ENCODE measurements at regions not wholly inside any gene's neighbourhood (a gene's known extent, or its start where the extent isn't known, plus 50 kb on each side); places are given as distances from the start of the nearest gene placed in this dataset.

- H3K4me3 ChIP-seq (replicated peaks; ENCODE audit: low read depth, low read length): no peak overlapping the region
- no peak for TF ChIP-seq CTCF (IDR thresholded peaks at IDR 0.05; ENCODE audit: low read depth, low read length, missing control alignments)
- no peak for DNase-seq (ENCODE audit: extremely low read depth, low read depth)
Observed at GRCh38 chr2:216808805-216809425, 50.9 kb downstream of the TNP1 start.

DNA sequence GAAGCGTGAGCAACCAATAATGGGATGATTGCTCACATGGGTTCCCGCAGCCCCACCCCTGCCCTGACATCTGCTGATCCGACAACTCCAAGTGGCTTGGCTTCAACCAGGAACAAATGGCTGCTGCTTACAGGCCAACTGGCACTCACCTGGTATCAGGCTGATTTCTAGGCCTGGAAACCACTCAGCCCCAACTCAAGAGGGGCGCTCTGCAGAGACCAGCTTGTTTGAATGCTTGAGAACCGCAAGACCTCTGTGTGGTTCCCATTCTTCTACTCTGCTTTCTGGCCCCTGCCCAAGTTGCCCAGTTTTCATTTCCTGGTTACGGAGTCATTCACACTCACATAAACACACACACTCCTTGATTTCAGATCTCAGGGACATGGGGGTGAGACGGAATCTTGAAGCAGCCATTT, 52.0 kb downstream of the TNP1 start:
- no peak for TF ChIP-seq CTCF (IDR thresholded peaks at IDR 0.05; ENCODE audit: low read depth, low read length, missing control alignments)
- H3K4me3 ChIP-seq (replicated peaks; ENCODE audit: low read depth, low read length): no peak overlapping the region
- no peak for DNase-seq (ENCODE audit: extremely low read depth, low read depth)

DNA sequence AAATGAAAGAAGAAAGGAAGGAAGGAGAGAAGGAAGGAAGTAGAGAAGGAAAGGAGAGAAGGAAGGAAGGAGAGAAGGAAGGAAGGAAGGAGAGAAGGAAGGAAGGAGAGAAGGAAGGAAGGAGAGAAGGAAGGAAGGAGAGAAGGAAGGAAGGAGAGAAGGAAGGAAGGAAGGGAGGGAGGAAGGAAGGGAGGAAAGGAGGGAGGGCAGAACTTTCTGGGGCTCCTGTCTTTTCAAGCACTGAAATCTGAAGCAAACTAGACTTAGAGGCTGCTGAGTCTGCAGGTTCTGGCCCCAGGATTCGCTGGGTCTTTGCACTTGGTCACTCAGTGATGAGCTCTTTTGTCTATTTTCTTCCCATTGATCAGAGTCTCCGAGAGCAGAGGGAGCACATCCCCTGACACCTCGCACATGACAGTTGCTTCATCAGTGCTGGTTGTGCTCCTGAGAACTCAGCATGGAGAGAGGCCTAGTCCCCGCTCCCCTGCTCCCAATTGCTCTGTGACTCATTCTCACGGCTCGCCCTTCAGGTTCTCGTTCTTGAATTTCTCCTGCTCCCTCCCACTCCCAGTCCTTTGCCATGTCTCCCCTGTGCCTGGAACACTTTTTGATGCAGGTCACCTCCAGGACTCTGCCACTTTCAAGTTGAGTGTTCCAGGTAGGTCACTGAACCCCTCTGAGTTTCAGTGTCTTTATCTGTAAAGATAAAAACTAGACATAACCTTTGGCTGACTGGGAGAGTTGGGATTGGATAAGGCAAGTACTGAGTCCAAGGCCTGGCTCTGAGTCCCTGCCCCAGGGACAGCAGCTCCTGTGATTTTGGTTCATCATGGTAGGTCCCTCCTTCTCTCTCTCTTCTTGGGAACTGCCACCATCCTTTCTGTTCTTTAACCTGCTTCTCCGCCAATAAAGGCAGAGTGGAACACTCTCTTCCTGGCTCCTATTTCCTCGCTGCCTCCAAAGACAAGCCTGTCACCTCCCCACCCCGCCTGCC, 55.2 kb downstream of the TNP1 start:
- H3K4me3 ChIP-seq (replicated peaks; ENCODE audit: low read depth, low read length): no peak overlapping the region
- no peak for DNase-seq (ENCODE audit: extremely low read depth, low read depth)
- TF ChIP-seq CTCF (IDR thresholded peaks at IDR 0.05; ENCODE audit: low read depth, low read length, missing control alignments): no peak

GRCh38 chr2:216803791-216804190, 56.1 kb downstream of the TNP1 start:
- no peak overlapping the region for H3K4me3 ChIP-seq (replicated peaks; ENCODE audit: low read depth, low read length)
- no peak for DNase-seq (ENCODE audit: extremely low read depth, low read depth)
- no peak for TF ChIP-seq CTCF (IDR thresholded peaks at IDR 0.05; ENCODE audit: low read depth, low read length, missing control alignments)

- H3K4me3 ChIP-seq (replicated peaks; ENCODE audit: low read depth, low read length): no peak overlapping the region
- no peak for TF ChIP-seq CTCF (IDR thresholded peaks at IDR 0.05; ENCODE audit: low read depth, low read length, missing control alignments)
- no peak for DNase-seq (ENCODE audit: extremely low read depth, low read depth)
Observed at GRCh38 chr2:216802516-216803215, 57.2 kb downstream of the TNP1 start.

GRCh38 chr2:216800836-216801235, 59.0 kb downstream of the TNP1 start:
- no peak for DNase-seq (ENCODE audit: extremely low read depth, low read depth)
- H3K4me3 ChIP-seq (replicated peaks; ENCODE audit: low read depth, low read length): no peak overlapping the region
- no peak for TF ChIP-seq CTCF (IDR thresholded peaks at IDR 0.05; ENCODE audit: low read depth, low read length, missing control alignments)

Data from HFF-Myc (cell line).